HS-27A (cell line): ENCODE measurements at regions not wholly inside any gene's neighbourhood (a gene's known extent, or its start where the extent isn't known, plus 50 kb on each side); places are given as distances from the start of the nearest gene placed in this dataset.
"Not testable (repeated sequence)": the region's sequence is repeated elsewhere in the genome, so short reads cannot be mapped to it uniquely, and the experiment has no call there.

Experiments used
- DNase-seq: peaks from one replicate; pipeline ENCODE4 v3.0.0-alpha.2; 2012; ENCODE audit warnings: low read depth, missing footprints

DNA sequence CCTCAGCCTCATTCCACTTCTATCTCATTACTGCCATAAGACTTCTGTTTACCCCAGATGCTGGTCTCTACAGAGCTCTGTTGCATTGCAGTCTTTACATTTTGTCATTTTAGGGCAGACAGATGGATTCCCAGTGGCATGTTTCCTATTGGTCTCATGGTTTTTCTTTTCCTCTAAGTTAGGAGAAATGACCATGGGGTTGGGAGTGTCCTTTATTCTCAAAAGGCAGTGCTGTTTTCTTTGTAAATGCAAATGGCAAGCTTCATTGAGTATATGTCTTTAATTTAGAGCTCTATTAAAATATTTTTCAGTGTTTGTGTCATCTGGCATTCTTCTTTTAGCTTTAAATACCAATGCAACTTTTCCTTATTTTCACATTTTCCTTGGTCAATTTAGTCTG is 57.0 kb downstream of the MSTN start:
- DNase-seq, result no peak

DNA sequence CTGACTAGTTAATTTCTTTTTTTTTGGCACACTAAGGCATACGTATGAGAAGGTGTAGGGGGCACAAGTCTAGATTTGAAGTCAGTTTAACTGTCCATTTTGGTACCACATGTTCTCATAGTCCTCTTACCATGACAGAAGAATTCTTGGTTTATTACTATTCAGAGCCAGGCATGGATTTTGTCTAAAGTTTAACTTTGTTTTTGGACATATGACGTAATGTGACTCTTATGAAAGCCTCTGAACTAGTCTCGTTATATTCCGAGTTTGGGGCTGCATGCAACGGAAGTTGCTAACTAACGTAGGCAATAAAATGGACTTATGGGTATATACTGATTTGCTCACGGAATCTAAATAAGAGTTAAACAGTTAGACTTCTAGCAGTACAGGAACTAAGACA is 62.9 kb downstream of the MSTN start:
- no peak for DNase-seq

GRCh38 chr2:189998665-189999064 is 63.9 kb downstream of the MSTN start:
- DNase-seq, result not testable (repeated sequence)

DNA sequence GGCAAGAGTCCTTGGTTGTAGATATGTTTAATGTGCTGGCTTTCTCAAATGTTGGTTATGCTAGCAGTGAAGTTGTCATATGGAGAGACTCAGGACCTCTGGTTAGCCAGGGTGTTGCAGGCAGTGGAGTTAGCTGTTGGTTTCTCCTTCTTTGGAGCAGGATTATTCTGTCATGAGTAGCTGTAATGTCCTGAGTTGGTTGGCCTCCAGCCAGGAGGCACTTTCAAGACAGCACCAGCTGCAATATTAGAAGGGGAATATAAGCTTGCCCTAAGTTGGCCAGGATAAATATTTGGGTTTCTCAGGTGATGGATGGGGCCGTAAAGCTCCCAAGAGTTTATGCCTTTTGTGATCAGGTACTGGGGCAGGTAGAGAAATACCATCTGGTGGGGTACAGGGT is 65.5 kb downstream of the MSTN start:
- DNase-seq, result no peak

- no peak for DNase-seq
Observed at GRCh38 chr2:189995679-189996078, 66.8 kb downstream of the MSTN start.

DNA sequence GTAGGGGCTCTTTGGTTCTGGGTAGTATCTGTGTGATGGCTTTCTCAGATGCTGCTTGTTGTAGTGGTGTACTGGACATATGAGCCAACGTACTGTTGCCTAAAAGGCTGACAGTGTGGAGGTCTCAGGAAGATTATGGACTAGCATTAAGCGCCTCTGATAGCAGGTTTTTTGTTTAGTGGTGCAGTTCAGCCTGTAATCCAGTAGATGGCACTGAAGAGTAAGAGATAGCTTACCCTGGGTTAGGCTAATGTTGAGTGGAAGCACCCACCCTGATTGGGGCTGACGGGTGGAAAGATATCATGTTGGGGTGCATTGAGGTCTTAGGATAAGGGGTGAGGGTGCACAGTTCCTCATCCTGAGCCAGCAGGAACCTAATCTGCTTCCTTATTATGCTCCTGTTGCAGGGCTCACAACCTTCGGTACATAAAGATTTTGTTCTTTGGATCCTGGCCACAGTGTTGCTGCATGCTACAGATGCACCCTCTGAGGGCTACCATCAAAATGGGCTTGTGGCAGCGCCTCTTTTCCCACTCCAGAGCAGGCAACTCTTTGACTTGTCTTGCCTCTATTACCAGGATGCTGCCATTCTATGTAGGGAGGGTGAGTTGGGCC is 79.6 kb downstream of the MSTN start:
- DNase-seq, result no peak

GRCh38 chr2:189982087-189982486 is 80.4 kb downstream of the MSTN start:
- DNase-seq, result no peak

DNA sequence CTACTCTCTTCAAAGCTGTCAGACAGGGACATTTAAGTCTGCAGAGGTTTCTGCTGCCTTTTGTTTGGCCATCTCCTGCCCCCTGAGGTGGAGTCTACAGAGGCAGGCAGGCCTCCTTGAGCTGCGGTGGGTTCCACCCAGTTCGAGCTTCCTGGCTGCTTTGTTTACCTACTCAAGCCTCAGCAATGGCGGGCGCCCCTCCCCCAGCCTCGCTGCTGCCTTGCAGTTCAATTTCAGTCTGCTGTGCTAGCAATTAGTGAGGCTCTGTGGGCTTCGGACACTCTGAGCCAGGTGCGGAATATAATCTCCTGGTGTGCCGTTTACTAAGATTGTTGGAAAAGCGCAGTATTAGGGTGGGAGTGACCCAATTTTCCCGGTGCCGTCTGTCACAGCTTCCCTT is 86.0 kb downstream of the MSTN start:
- not testable (repeated sequence) for DNase-seq

DNA sequence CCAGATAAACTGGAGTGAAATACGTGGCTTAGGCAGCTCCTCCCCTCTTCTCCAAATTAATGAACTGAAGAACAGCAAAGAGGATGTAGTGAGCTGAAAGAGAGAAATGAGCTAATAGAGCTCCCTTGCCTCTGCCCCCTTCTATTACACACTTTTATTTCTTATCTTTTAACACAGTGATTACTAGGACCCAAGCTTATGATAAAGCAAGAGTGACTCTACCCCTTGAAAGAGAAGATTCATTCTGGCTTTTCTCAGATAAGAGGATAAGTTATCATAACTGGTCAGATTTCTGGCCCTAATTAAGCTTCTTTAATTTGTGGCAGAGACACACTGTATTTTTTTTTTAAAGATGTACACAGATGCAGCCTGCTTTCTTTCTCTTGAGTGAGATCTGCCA is 102.2 kb downstream of the MSTN start:
- DNase-seq, result no peak

- no peak for DNase-seq
Observed at GRCh38 chr2:189959450-189959849, 103.1 kb downstream of the MSTN start.

GRCh38 chr2:189954989-189955388 is 107.5 kb downstream of the MSTN start:
- no peak for DNase-seq

DNA sequence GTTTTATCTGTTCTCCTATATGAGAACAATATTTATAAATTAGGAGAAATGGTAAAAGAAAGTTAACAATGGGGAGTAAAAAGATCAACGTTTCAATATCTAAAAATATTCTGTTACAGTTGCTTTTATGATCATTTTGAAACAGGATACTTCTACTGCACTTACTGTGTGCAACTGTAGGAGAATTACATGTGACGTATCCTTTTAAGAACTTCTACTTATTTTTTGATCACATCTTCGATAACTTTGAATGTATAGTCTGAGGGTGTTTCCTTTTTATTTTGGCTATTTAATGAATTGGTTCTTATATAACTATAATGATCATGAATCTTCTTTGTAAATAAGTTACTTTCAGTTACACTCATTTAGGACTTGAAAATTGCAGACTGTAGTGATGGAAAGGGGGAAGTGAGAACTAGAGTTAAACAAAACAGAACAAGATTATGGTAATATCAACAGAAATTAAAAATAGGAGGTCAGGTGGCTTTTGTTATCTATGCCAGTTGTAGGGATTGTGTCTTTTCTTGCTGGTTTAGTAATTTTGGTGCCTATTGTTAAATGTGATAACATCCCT is 109.9 kb downstream of the MSTN start:
- DNase-seq, result no peak

- DNase-seq, result no peak
Observed at GRCh38 chr2:189951791-189952535, 110.6 kb downstream of the MSTN start.

GRCh38 chr2:189943009-189943408 is 119.5 kb downstream of the MSTN start:
- no peak for DNase-seq

GRCh38 chr2:189940913-189941312 is 121.6 kb downstream of the MSTN start:
- no peak for DNase-seq

- no peak for DNase-seq
Observed at GRCh38 chr2:189937691-189938090, 124.8 kb downstream of the MSTN start.

GRCh38 chr2:189933911-189934399 is 128.6 kb downstream of the MSTN start:
- DNase-seq, result peak; percentile 66

GRCh38 chr2:189933041-189933440 is 129.5 kb downstream of the MSTN start:
- DNase-seq, result no peak

DNA sequence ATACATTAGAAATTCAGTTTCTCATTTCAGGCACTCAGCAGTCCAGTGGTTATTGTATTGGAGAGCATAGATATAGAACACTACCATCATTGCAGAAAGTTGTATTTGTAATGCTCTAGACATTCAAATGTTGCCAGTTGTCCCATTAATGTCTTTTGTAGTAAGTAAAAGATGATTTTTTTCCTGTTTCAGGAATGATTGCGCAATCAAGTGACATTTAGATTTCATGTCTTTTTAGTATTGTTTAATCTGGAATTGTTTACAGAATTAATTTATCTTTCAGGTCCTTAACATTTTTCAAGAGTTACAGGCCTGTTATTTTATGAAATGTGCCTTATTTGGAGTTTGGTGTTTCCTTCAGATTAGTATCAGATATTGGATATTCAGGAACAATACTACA is 134.7 kb downstream of the MSTN start:
- DNase-seq, result no peak
